HG03139 (cell line): ENCODE measurements at regions not wholly inside any gene's neighbourhood (a gene's known extent, or its start where the extent isn't known, plus 50 kb on each side); places are given as distances from the start of the nearest gene placed in this dataset.
A peak's percentile ranks its signal among the peaks of the same experiment; 100 is the strongest.

Source experiments
- ATAC-seq: cut with Tn5 transposase; IDR thresholded peaks from one replicate; pipeline ENCODE4 v1.9.1; 2021; ENCODE audit not compliant: unreplicated experiment

GRCh38 chr18:60445341-60445740 is 72.8 kb upstream of the MC4R start:
- ATAC-seq, result no peak

- no peak for ATAC-seq
Observed at GRCh38 chr18:60446821-60447220, 74.2 kb upstream of the MC4R start.

- no peak for ATAC-seq
Observed at GRCh38 chr18:60448487-60449267, 76.1 kb upstream of the MC4R start.

- ATAC-seq, result no peak
Observed at GRCh38 chr18:60452421-60452820, 79.8 kb upstream of the MC4R start.

- no peak for ATAC-seq
Observed at GRCh38 chr18:60466677-60467076, 94.1 kb upstream of the MC4R start.

GRCh38 chr18:60469387-60470100 is 97.0 kb upstream of the MC4R start:
- no peak for ATAC-seq

- no peak for ATAC-seq
Observed at GRCh38 chr18:60471652-60472051, 99.1 kb upstream of the MC4R start.

GRCh38 chr18:60485201-60485600 is 112.6 kb upstream of the MC4R start:
- ATAC-seq, result no peak

GRCh38 chr18:60493066-60493465 is 120.5 kb upstream of the MC4R start:
- ATAC-seq, result no peak

GRCh38 chr18:60499675-60500074 is 127.1 kb upstream of the MC4R start:
- no peak for ATAC-seq

- ATAC-seq, result no peak
Observed at GRCh38 chr18:60500960-60501359, 128.4 kb upstream of the MC4R start.

- no peak for ATAC-seq
Observed at GRCh38 chr18:60502591-60502990, 130.0 kb upstream of the MC4R start.

- no peak for ATAC-seq
Observed at GRCh38 chr18:60503199-60503598, 130.6 kb upstream of the MC4R start.

- no peak for ATAC-seq
Observed at GRCh38 chr18:60506190-60506589, 133.6 kb upstream of the MC4R start.

GRCh38 chr18:60506682-60507081 is 134.1 kb upstream of the MC4R start:
- no peak for ATAC-seq

- ATAC-seq, result no peak
Observed at GRCh38 chr18:60508108-60508507, 135.5 kb upstream of the MC4R start.

GRCh38 chr18:60534538-60534937 is 162.0 kb upstream of the MC4R start:
- ATAC-seq, result no peak

GRCh38 chr18:60537074-60537473 is 164.5 kb upstream of the MC4R start:
- ATAC-seq, result no peak

- ATAC-seq, result no peak
Observed at GRCh38 chr18:60538891-60539290, 166.3 kb upstream of the MC4R start.

GRCh38 chr18:60541661-60542060 is 169.1 kb upstream of the MC4R start:
- no peak for ATAC-seq

- no peak for ATAC-seq
Observed at GRCh38 chr18:60543646-60544045, 171.1 kb upstream of the MC4R start.

GRCh38 chr18:60549338-60549960 is 176.9 kb upstream of the MC4R start:
- ATAC-seq, result peak; percentile 48
